A549 (cell line): ENCODE measurements at regions not wholly inside any gene's neighbourhood (a gene's known extent, or its start where the extent isn't known, plus 50 kb on each side); places are given as distances from the start of the nearest gene placed in this dataset.

Experiments
- ATAC-seq, 2 experiments: fragments of 200-7000 bp in 1 of 2; fragments of >200 bp in 1 of 2; cut with Nextera tagmentation in 1 of 2; cut with Tn5 transposase in 1 of 2; 3 replicates each; pipeline versions ENCODE4 v1.8.0 to v1.9.1; 2018 to 2020; ENCODE audit warnings: mild to moderate bottlenecking in 1 of 2, moderate library complexity in 1 of 2
- CTCF ChIA-PET: fragments of 300-600 bp; sonication (Branson Sonifier 250); formaldehyde crosslinking; extraction: SDS; loops from one replicate; lab custom pipeline; 2021; ENCODE audit warnings: antibody characterized with exemption, inconsistent platforms; lab: Yijun Ruan, JAX
- POLR2A ChIA-PET: fragments of 350-600 bp; formaldehyde crosslinking; extraction: SDS; loops from one replicate; lab custom pipeline; 2021; ENCODE audit warnings: antibody characterized with exemption, inconsistent platforms; lab: Yijun Ruan, JAX
- DNase-seq, 2 experiments: peaks; one replicate each; pipeline versions ENCODE4 v3.0.0 to v3.0.0-alpha.2; 2011 to 2016; ENCODE audit warnings: low read depth in 1 of 2, low spot score in 1 of 2
- FAIRE-seq: peaks from 2 replicates; lab custom pipeline; 2011; peaks lifted over from hg19 to GRCh38; lab: Jason Lieb, UNC
- H3K27ac ChIP-seq, 2 experiments: fragments of >200 bp; sonication (Bioruptor Twin); formaldehyde crosslinking; 3 replicates each; pipeline ENCODE4 v1.5.1; 2016 to 2017
- H3K4me1 ChIP-seq: fragments of >200 bp; sonication (Bioruptor Twin); formaldehyde crosslinking; 3 replicates; pipeline ENCODE4 v1.6.1; 2016
- H3K4me2 ChIP-seq: fragments of >200 bp; sonication (Bioruptor Twin); formaldehyde crosslinking; 3 replicates; pipeline ENCODE4 v1.6.1; 2016
- H3K4me3 ChIP-seq: fragments of >200 bp; sonication (Bioruptor Twin); formaldehyde crosslinking; 3 replicates; pipeline ENCODE4 v1.5.1; 2016
- H3K9me3 ChIP-seq: fragments of >200 bp; sonication (Bioruptor Twin); formaldehyde crosslinking; 3 replicates; pipeline ENCODE4 v1.6.1; 2016
- BCL3 ChIP-seq: fragments of >200 bp; sonication (Bioruptor Twin); formaldehyde crosslinking; IDR thresholded peaks from 3 replicates; pipeline ENCODE4 v1.6.1; 2016
- CBX2 ChIP-seq: fragments of 200-600 bp; sonication (generic); IDR thresholded peaks from 2 replicates; pipeline ENCODE4 v1.6.1; 2016; ENCODE audit warnings: low read depth, mild to moderate bottlenecking, borderline replicate concordance
- CHD4 ChIP-seq: fragments of 200-600 bp; sonication (generic); IDR thresholded peaks from 2 replicates; pipeline ENCODE4 v1.6.1; 2016; ENCODE audit warnings: antibody characterized with exemption, mild to moderate bottlenecking, borderline replicate concordance
- CTCF ChIP-seq: fragments of >200 bp; sonication (Bioruptor Twin); formaldehyde crosslinking; IDR thresholded peaks from 3 replicates; pipeline ENCODE4 v1.5.1; 2016
- E2F6 ChIP-seq: IDR thresholded peaks from 2 replicates; pipeline ENCODE4 v1.6.1; 2012; ENCODE audit warnings: low read depth, borderline replicate concordance
- FOSB ChIP-seq: fragments of 250-450 bp; sonication (Bioruptor Pico); IDR thresholded peaks from 2 replicates; pipeline ENCODE4 v1.5.0; 2020; ENCODE audit warnings: mild to moderate bottlenecking, moderate library complexity
- GATA3 ChIP-seq: IDR thresholded peaks from 2 replicates; pipeline ENCODE4 v1.6.1; 2012; ENCODE audit warnings: borderline replicate concordance
- JUN ChIP-seq, 2 experiments: fragments of >200 bp; sonication (Bioruptor Twin); formaldehyde crosslinking; IDR thresholded peaks; 2 replicates in 1 of 2; 3 replicates in 1 of 2; pipeline ENCODE4 v1.6.1; 2016 to 2017
- KDM1A ChIP-seq: fragments of 200-600 bp; sonication (generic); IDR thresholded peaks from 2 replicates; pipeline ENCODE4 v1.6.1; 2016; ENCODE audit warnings: low read depth, mild to moderate bottlenecking
- KDM5A ChIP-seq: fragments of 200-600 bp; sonication (generic); IDR thresholded peaks from 2 replicates; pipeline ENCODE4 v1.6.1; 2016; ENCODE audit warnings: antibody characterized with exemption, mild to moderate bottlenecking
- MAFK ChIP-seq: fragments of 450-650 bp; IDR thresholded peaks from 2 replicates; pipeline ENCODE4 v1.6.1; 2014; ENCODE audit not compliant: partially characterized antibody
- MAX ChIP-seq: IDR thresholded peaks from 2 replicates; pipeline ENCODE4 v1.6.1; 2012
- NFE2L2 ChIP-seq: fragments of 150-350 bp; conservative IDR thresholded peaks from 2 replicates; pipeline ENCODE4 v1.6.1; 2014; ENCODE audit warnings: low read length
- PBX3 ChIP-seq: IDR thresholded peaks from 2 replicates; pipeline ENCODE4 v1.6.1; 2012
- POLR2AphosphoS2 ChIP-seq: conservative IDR thresholded peaks from 2 replicates; pipeline ENCODE4 v1.6.1; 2012; ENCODE audit warnings: low read length, improper control_type of control experiment, inconsistent platforms
- REST ChIP-seq: fragments of 200-600 bp; sonication (generic); IDR thresholded peaks from 2 replicates; pipeline ENCODE4 v1.6.1; 2016; ENCODE audit warnings: antibody characterized with exemption, mild to moderate bottlenecking, moderate library complexity
- RNF2 ChIP-seq: fragments of 200-600 bp; sonication (generic); IDR thresholded peaks from 2 replicates; pipeline ENCODE4 v1.6.1; 2016; ENCODE audit warnings: low read depth, mild to moderate bottlenecking, antibody characterized with exemption, moderate library complexity, borderline replicate concordance
- SMC3 ChIP-seq: fragments of >200 bp; sonication (Bioruptor Twin); formaldehyde crosslinking; IDR thresholded peaks from 3 replicates; pipeline ENCODE4 v1.6.1; 2018; ENCODE audit warnings: inconsistent platforms
- USF2 ChIP-seq: fragments of 450-650 bp; IDR thresholded peaks from 2 replicates; pipeline ENCODE4 v1.6.1; 2014; ENCODE audit warnings: antibody characterized with exemption
- ZNF302 ChIP-seq: fragments of 250-450 bp; sonication (Bioruptor Pico); IDR thresholded peaks from 2 replicates; pipeline ENCODE4 v1.9.0; 2021; ENCODE audit warnings: inconsistent platforms, mild to moderate bottlenecking, moderate library complexity
- WGBS: methylation state at CpG from one replicate; pipeline ENCODE4 v1.1.6; 2017; ENCODE audit errors: missing lambda C conversion rate; 5-methylcytosine and 5-hydroxymethylcytosine counted together

- TF ChIP-seq CTCF: no peak
- no peak for TF ChIP-seq FOSB (CRISPR knock-in tag)
- TF ChIP-seq, all 56 proteins: peak for 0
Measured at GRCh38 chr1:186595969-186596368, 84.3 kb downstream of the PTGS2 start (continued).

GRCh38 chr1:186578325-186579016 is 101.8 kb downstream of the PTGS2 start:
- no peak overlapping the region for H3K4me2 ChIP-seq
- peaks cover 3% of the 10 kb centered on the region for H3K9me3 ChIP-seq
- WGBS: 43% methylated on average over 5 of the region's 5 CpGs
- ChIA-PET POLR2A (no interaction called here), CTCF (interaction anchor here (0.9 kb wide), 1 partner anchor 104 kb away, joined by 3 read pairs; no protein-coding TSS in a partner anchor)
- TF ChIP-seq MAFK (no peak), KDM5A (no peak), ZNF302 (CRISPR knock-in tag) (no peak), CTCF (no peak), RNF2 (no peak), CHD4 (no peak), MAX (no peak), USF2 (no peak), E2F6 (no peak), BCL3 (no peak), GATA3 (no peak), PBX3 (no peak), SMC3 (no peak), KDM1A (no peak), NFE2L2 (no peak), REST (no peak), JUN (IDR thresholded peaks at IDR 0.05) (no peak), CBX2 (no peak), POLR2AphosphoS2 (no peak)
- DNase-seq: peak in 1 of 2 experiments; percentile 63
- ATAC-seq: peak; percentile 13 to 67; a peak in 4 of 6 replicates
- H3K4me3 ChIP-seq: no peak overlapping the region
- FAIRE-seq: no peak
- no peak overlapping the region for H3K27ac ChIP-seq
- H3K4me1 ChIP-seq: peaks cover 24% of the 10 kb centered on the region
